K562 (cell line): ENCODE measurements at regions not wholly inside any gene's neighbourhood (a gene's known extent, or its start where the extent isn't known, plus 50 kb on each side); places are given as distances from the start of the nearest gene placed in this dataset.

Experiments used
- ATAC-seq: fragments of 200-7000 bp; cut with Tn5 transposase; 3 replicates; pipeline ENCODE4 v1.9.1; 2020; ENCODE audit warnings: moderate library complexity
- BruUV-seq: library from RNA; stranded (reverse); fragments of 400-500 nt; replicated peaks from 2 replicates; lab custom pipeline; 2021; lab: Mats Ljungman, UMichigan
- CTCF ChIA-PET: fragments of 300-600 bp; formaldehyde crosslinking; extraction: SDS; loops from one replicate; lab custom pipeline; 2021; ENCODE audit warnings: low intra/inter-chr PET ratio; lab: Yijun Ruan, JAX
- POLR2A ChIA-PET: fragments of 300-600, 350-650 bp; sonication (Branson Sonifier 250); formaldehyde crosslinking; extraction: SDS; loops from one replicate; lab custom pipeline; 2021; ENCODE audit warnings: antibody characterized with exemption, inconsistent platforms; lab: Yijun Ruan, JAX
- DNase-seq, 4 experiments: peaks; one replicate each; pipeline versions ENCODE4 v3.0.0 to v3.0.0-alpha.2; 2011 to 2018; ENCODE audit warnings: low spot score in 3 of 4, mixed read lengths in 3 of 4; ENCODE audit errors: extremely low read depth in 1 of 4
- FAIRE-seq: peaks from 2 replicates; lab custom pipeline; 2011; peaks lifted over from hg19 to GRCh38; lab: Jason Lieb, UNC
- H2AFZ ChIP-seq: 2 replicates; pipeline ENCODE4 v1.6.0; 2011; ENCODE audit warnings: low read depth, low read length, control low read depth, inconsistent platforms
- H3K27ac ChIP-seq: fragments of 200-600 bp; 3 replicates; pipeline ENCODE4 v1.8.0; 2011; ENCODE audit warnings: low read depth, mild to moderate bottlenecking, control low read depth, inconsistent platforms, low read length, moderate library complexity, mixed read lengths; ENCODE audit errors: extremely low read depth
- H3K27me3 ChIP-seq, 2 experiments: fragments of 300-600 bp in 1 of 2; 2 replicates in 1 of 2; 3 replicates in 1 of 2; pipeline versions ENCODE4 v1.6.0 to v1.8.0; 2011; ENCODE audit warnings: inconsistent platforms in 2 of 2, low read length in 2 of 2, mild to moderate bottlenecking in 1 of 2, mixed read lengths in 1 of 2, moderate library complexity in 1 of 2; ENCODE audit not compliant: control insufficient read depth in 2 of 2, insufficient read depth in 2 of 2
- H3K36me3 ChIP-seq: fragments of 300-600 bp; 3 replicates; pipeline ENCODE4 v1.8.0; 2011; ENCODE audit warnings: mild to moderate bottlenecking, low read length, inconsistent platforms; ENCODE audit not compliant: control insufficient read depth, insufficient read depth
- H3K4me1 ChIP-seq, 2 experiments: fragments of 200-600 bp in 1 of 2; replicated peaks in 1 of 2; 2 replicates in 1 of 2; 3 replicates in 1 of 2; pipeline versions ENCODE4 v1.5.1 to v1.8.0; 2011; ENCODE audit warnings: inconsistent platforms in 2 of 2, low read length in 2 of 2, mild to moderate bottlenecking in 1 of 2, mixed read lengths in 1 of 2, moderate library complexity in 1 of 2; ENCODE audit not compliant: control insufficient read depth in 2 of 2, insufficient read depth in 2 of 2
- H3K4me2 ChIP-seq: 2 replicates; pipeline ENCODE4 v1.6.1; 2011; ENCODE audit warnings: low read length, control low read depth, inconsistent platforms, mixed read lengths; ENCODE audit not compliant: insufficient read depth
- H3K4me3 ChIP-seq: fragments of 200-600 bp; sonication (generic), shearing (Covaris generic); 2 replicates; pipeline ENCODE4 v1.5.1; 2016; ENCODE audit warnings: control low read depth, inconsistent platforms
- H3K79me2 ChIP-seq: fragments of 200-600 bp; 3 replicates; pipeline ENCODE4 v1.8.0; 2011; ENCODE audit warnings: low read length, inconsistent platforms; ENCODE audit not compliant: control insufficient read depth, insufficient read depth
- H3K9ac ChIP-seq, 2 experiments: 2 replicates each; pipeline versions ENCODE4 v1.6.0 to v1.6.1; 2011; ENCODE audit warnings: low read depth in 2 of 2, low read length in 2 of 2, control low read depth in 1 of 2, inconsistent platforms in 1 of 2, mild to moderate bottlenecking in 1 of 2, mixed read lengths in 1 of 2; ENCODE audit not compliant: insufficient read depth in 1 of 2
- H3K9me1 ChIP-seq: one replicate; pipeline ENCODE4 v1.6.0; 2011; ENCODE audit warnings: inconsistent platforms, mild to moderate bottlenecking, low read length, moderate library complexity; ENCODE audit not compliant: control insufficient read depth, insufficient read depth
- H3K9me3 ChIP-seq: replicated peaks from 2 replicates; pipeline ENCODE4 v1.5.1; 2011; ENCODE audit warnings: low read depth, low read length, inconsistent platforms; ENCODE audit not compliant: control insufficient read depth, insufficient read depth
- H4K20me1 ChIP-seq: replicated peaks from 2 replicates; pipeline ENCODE4 v1.6.1; 2011; ENCODE audit warnings: low read length, inconsistent platforms, mixed read lengths; ENCODE audit not compliant: control insufficient read depth, insufficient read depth
- ATF3 ChIP-seq, 2 experiments: fragments of 450-650 bp in 1 of 2; sonication (generic) in 1 of 2; formaldehyde crosslinking in 1 of 2; IDR thresholded peaks in 1 of 2; conservative IDR thresholded peaks in 1 of 2; 2 replicates each; pipeline versions ENCODE4 v1.6.1 to v1.8.1; 2016 to 2023; ENCODE audit warnings: mild to moderate bottlenecking in 2 of 2, moderate library complexity in 2 of 2, inconsistent platforms in 1 of 2, missing genetic modification reagents in 1 of 2
- NCOA1 ChIP-seq: fragments of 450-650 bp; IDR thresholded peaks from 2 replicates; pipeline ENCODE4 v1.6.1; 2016; ENCODE audit warnings: low read depth
- RFX1 ChIP-seq: fragments of 450-650 bp; IDR thresholded peaks from 2 replicates; pipeline ENCODE4 v1.6.1; 2016; ENCODE audit warnings: mild to moderate bottlenecking, moderate library complexity
- ZNF785 ChIP-seq: fragments of 250-450 bp; sonication (Bioruptor Pico); IDR thresholded peaks from 2 replicates; pipeline ENCODE4 v1.4.0; 2020; ENCODE audit warnings: mild to moderate bottlenecking
- WGBS: fragments of 100-300 bp; shearing (Covaris generic); methylation state at CpG from one replicate; pipeline ENCODE4 v1.1.6; 2016; ENCODE audit warnings: low coverage, mixed read lengths; ENCODE audit not compliant: insufficient coverage; ENCODE audit errors: missing lambda C conversion rate; 5-methylcytosine and 5-hydroxymethylcytosine counted together
- in situ Hi-C: fragments of 300-500 bp; cut with MboI; formaldehyde crosslinking; loops from 4 replicates; pipeline ENCODE4 v1.15.0; 2018; ENCODE audit warnings: inconsistent platforms, mixed read lengths
- intact Hi-C: fragments of 100-400 bp; cut with micrococcal nuclease; formaldehyde crosslinking; loops from 2 replicates; pipeline ENCODE4 v1.14.2; 2022

- in situ Hi-C loops (no loop called here), intact Hi-C loops (no loop called here)
- Histone ChIP-seq H3K36me3 (no peaks in the 10 kb centered on the region), H3K4me2 (no peak overlapping the region), H3K9ac (no peak overlapping the region), H3K4me3 (no peak overlapping the region), H3K9me1 (no peaks in the 10 kb centered on the region), H3K9me3 (no peaks in the 10 kb centered on the region), H3K27ac (no peak overlapping the region), H2AFZ (no peak overlapping the region), H4K20me1 (no peaks in the 10 kb centered on the region), H3K27me3 (peaks cover 3 to 13% of the 10 kb centered on the region in 2 experiments; a peak in 3 of 5 replicates), H3K4me1 (no peaks in the 10 kb centered on the region), H3K79me2 (no peaks in the 10 kb centered on the region)
- TF ChIP-seq ZNF785 (CRISPR knock-in tag), result no peak
- no peak for TF ChIP-seq RFX1
- no peak for TF ChIP-seq ATF3 (IDR thresholded peaks at IDR 0.05)
- TF ChIP-seq ATF3 (CRISPR knock-in tag; conservative IDR thresholded peaks at IDR 0.05), result no peak
- no peak for TF ChIP-seq NCOA1
- ChIA-PET POLR2A (interaction anchor here (0.6 kb wide), 1 partner anchor 247 kb away, joined by 3 read pairs; no protein-coding TSS in a partner anchor), CTCF (no interaction called here)
- FAIRE-seq (no peak), DNase-seq (no peak), ATAC-seq (no peak)
- WGBS, result 1% methylated on average over 7 of the region's 7 CpGs
- no TSS peak for BruUV-seq
These were observed 125.2 kb upstream of the SYT13 start for GRCh38 chr11:45411228-45411946.
